H1 (cell line): ENCODE measurements at regions not wholly inside any gene's neighbourhood (a gene's known extent, or its start where the extent isn't known, plus 50 kb on each side); places are given as distances from the start of the nearest gene placed in this dataset.

ENCODE experiments used
- ATF3 ChIP-seq: IDR thresholded peaks from 2 replicates; pipeline ENCODE4 v1.6.1; 2011; ENCODE audit warnings: low read depth, mild to moderate bottlenecking, low read length; ENCODE audit not compliant: insufficient read depth
- CBX5 ChIP-seq: fragments of 300-800, 300-1000 bp; sonication (generic); IDR thresholded peaks from 2 replicates; pipeline ENCODE4 v1.7.1; 2016; ENCODE audit warnings: antibody characterized with exemption, low read length, low read depth
- CHD2 ChIP-seq: IDR thresholded peaks from 2 replicates; pipeline ENCODE4 v1.6.1; 2012; ENCODE audit warnings: low read length, improper control_type of control experiment
- CREB1 ChIP-seq: IDR thresholded peaks from 2 replicates; pipeline ENCODE4 v1.6.1; 2012; ENCODE audit warnings: inconsistent platforms
- EZH2 ChIP-seq: fragments of 200-600 bp; sonication (generic); IDR thresholded peaks from 2 replicates; pipeline ENCODE4 v1.7.1; 2012; ENCODE audit warnings: low read depth, mild to moderate bottlenecking, moderate library complexity, low read length, inconsistent platforms; ENCODE audit not compliant: severe bottlenecking
- RAD21 ChIP-seq, 2 experiments: IDR thresholded peaks in 1 of 2; conservative IDR thresholded peaks in 1 of 2; 2 replicates each; pipeline ENCODE4 v1.6.1; 2011; ENCODE audit warnings: low read depth in 2 of 2, low read length in 2 of 2, improper control_type of control experiment in 1 of 2, inconsistent platforms in 1 of 2, mild to moderate bottlenecking in 1 of 2, moderate library complexity in 1 of 2
- SIN3A ChIP-seq, 2 experiments: IDR thresholded peaks in 1 of 2; conservative IDR thresholded peaks in 1 of 2; 2 replicates each; pipeline ENCODE4 v1.6.1; 2011 to 2012; ENCODE audit warnings: low read length in 2 of 2, improper control_type of control experiment in 1 of 2, low read depth in 1 of 2, mild to moderate bottlenecking in 1 of 2
- TEAD4 ChIP-seq: IDR thresholded peaks from 2 replicates; pipeline ENCODE4 v1.6.1; 2012; ENCODE audit warnings: low read depth, low read length, inconsistent platforms, mixed read lengths
- TF ChIP-seq, protein P1 (sequence below), 3 experiments: IDR thresholded peaks; 1 replicate in 2 of 3; 2 replicates in 1 of 3; pipeline versions ENCODE4 v1.5.1 to v1.6.1; 2011; ENCODE audit warnings: low read length in 3 of 3, mild to moderate bottlenecking in 3 of 3, inconsistent platforms in 2 of 3, low read depth in 1 of 3, moderate library complexity in 1 of 3; ENCODE audit not compliant: insufficient read depth in 1 of 3; ENCODE audit errors: control extremely low read depth in 1 of 3

GRCh38 chr11:21635394-21636145 is 557.3 kb upstream of the ANO5 start:
- TF ChIP-seq ATF3 (no peak), SIN3A (conservative IDR thresholded peaks at IDR 0.05 in 1 of 2, IDR thresholded peaks at IDR 0.05 in 1 of 2; ENCODE audit: low read depth in 1 of 2, low read length in 2 of 2) (no peak), CBX5 (no peak), EZH2 (no peak), RAD21 (IDR thresholded peaks at IDR 0.05 in 1 of 2, conservative IDR thresholded peaks at IDR 0.05 in 1 of 2; ENCODE audit: low read depth in 2 of 2, low read length in 2 of 2) (no peak), CHD2 (no peak), TEAD4 (no peak), CREB1 (no peak)
- TF ChIP-seq, protein P1, sequence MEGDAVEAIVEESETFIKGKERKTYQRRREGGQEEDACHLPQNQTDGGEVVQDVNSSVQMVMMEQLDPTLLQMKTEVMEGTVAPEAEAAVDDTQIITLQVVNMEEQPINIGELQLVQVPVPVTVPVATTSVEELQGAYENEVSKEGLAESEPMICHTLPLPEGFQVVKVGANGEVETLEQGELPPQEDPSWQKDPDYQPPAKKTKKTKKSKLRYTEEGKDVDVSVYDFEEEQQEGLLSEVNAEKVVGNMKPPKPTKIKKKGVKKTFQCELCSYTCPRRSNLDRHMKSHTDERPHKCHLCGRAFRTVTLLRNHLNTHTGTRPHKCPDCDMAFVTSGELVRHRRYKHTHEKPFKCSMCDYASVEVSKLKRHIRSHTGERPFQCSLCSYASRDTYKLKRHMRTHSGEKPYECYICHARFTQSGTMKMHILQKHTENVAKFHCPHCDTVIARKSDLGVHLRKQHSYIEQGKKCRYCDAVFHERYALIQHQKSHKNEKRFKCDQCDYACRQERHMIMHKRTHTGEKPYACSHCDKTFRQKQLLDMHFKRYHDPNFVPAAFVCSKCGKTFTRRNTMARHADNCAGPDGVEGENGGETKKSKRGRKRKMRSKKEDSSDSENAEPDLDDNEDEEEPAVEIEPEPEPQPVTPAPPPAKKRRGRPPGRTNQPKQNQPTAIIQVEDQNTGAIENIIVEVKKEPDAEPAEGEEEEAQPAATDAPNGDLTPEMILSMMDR (IDR thresholded peaks at IDR 0.05; ENCODE audit: control extremely low read depth in 1 of 3, insufficient read depth in 1 of 3, low read depth in 1 of 3, low read length in 3 of 3) = no peak
